SK-N-SH treated with all-trans-retinoic acid at 6 μM for 48 hours (cell line): ENCODE measurements at regions not wholly inside any gene's neighbourhood (a gene's known extent, or its start where the extent isn't known, plus 50 kb on each side); places are given as distances from the start of the nearest gene placed in this dataset.

Source experiments
- ARNTL ChIP-seq: fragments of 450-650 bp; formaldehyde crosslinking; IDR thresholded peaks from 2 replicates; pipeline ENCODE4 v1.5.0; 2020; ENCODE audit warnings: low read depth, mild to moderate bottlenecking, moderate library complexity, borderline replicate concordance
- BACH2 ChIP-seq: fragments of 250-450 bp; sonication (Bioruptor Pico); IDR thresholded peaks from 2 replicates; pipeline ENCODE4 v1.9.0; 2021; ENCODE audit warnings: mild to moderate bottlenecking, borderline replicate concordance
- CREB5 ChIP-seq: fragments of 250-450 bp; sonication (Bioruptor Pico); IDR thresholded peaks from 2 replicates; pipeline ENCODE4 v1.5.1; 2020; ENCODE audit warnings: low read depth, mild to moderate bottlenecking, moderate library complexity
- ESRRG ChIP-seq: fragments of 250-450 bp; sonication (Bioruptor Pico); IDR thresholded peaks from 2 replicates; pipeline ENCODE4 v1.6.1; 2021; ENCODE audit warnings: mild to moderate bottlenecking
- OSR1 ChIP-seq: fragments of 250-450 bp; sonication (Bioruptor Pico); IDR thresholded peaks from 2 replicates; pipeline ENCODE4 v1.8.0; 2022; ENCODE audit warnings: moderate library complexity, mild to moderate bottlenecking, inconsistent platforms
- PATZ1 ChIP-seq: fragments of 250-450 bp; sonication (Bioruptor Pico); IDR thresholded peaks from 2 replicates; pipeline ENCODE4 v1.8.0; 2020; ENCODE audit warnings: mild to moderate bottlenecking, moderate library complexity, borderline replicate concordance
- RARB ChIP-seq: fragments of 250-450 bp; sonication (Bioruptor Pico); IDR thresholded peaks from 2 replicates; pipeline ENCODE4 v1.8.0; 2021; ENCODE audit warnings: mild to moderate bottlenecking, moderate library complexity
- SNAI2 ChIP-seq: fragments of 250-450 bp; sonication (Bioruptor Pico); IDR thresholded peaks from 2 replicates; pipeline ENCODE4 v1.5.0; 2020; ENCODE audit warnings: mild to moderate bottlenecking, moderate library complexity
- TOX ChIP-seq: fragments of 250-450 bp; sonication (Bioruptor Pico); IDR thresholded peaks from 2 replicates; pipeline ENCODE4 v1.8.0; 2021; ENCODE audit warnings: mild to moderate bottlenecking, moderate library complexity, borderline replicate concordance
- ZFP3 ChIP-seq: fragments of 250-450 bp; sonication (Bioruptor Pico); IDR thresholded peaks from 2 replicates; pipeline ENCODE4 v1.5.0; 2020; ENCODE audit warnings: mild to moderate bottlenecking, moderate library complexity
- ZNF8 ChIP-seq: fragments of 450-650 bp; formaldehyde crosslinking; IDR thresholded peaks from 2 replicates; pipeline ENCODE4 v1.5.0; 2020; ENCODE audit warnings: mild to moderate bottlenecking, moderate library complexity

- TF ChIP-seq PATZ1 (CRISPR knock-in tag) (no peak), BACH2 (CRISPR knock-in tag) (no peak), CREB5 (CRISPR knock-in tag) (no peak), TOX (no peak), ZNF8 (CRISPR knock-in tag) (no peak), ARNTL (CRISPR knock-in tag) (no peak), SNAI2 (CRISPR knock-in tag) (no peak), RARB (CRISPR knock-in tag) (no peak), ESRRG (CRISPR knock-in tag) (no peak), ZFP3 (no peak), OSR1 (CRISPR knock-in tag) (no peak)
Observed at GRCh38 chr12:28893365-28893764, 255.7 kb upstream of the FAR2 start.
